SH-SY5Y (cell line): ENCODE measurements at regions not wholly inside any gene's neighbourhood (a gene's known extent, or its start where the extent isn't known, plus 50 kb on each side); places are given as distances from the start of the nearest gene placed in this dataset.

Experiments used
- GATA2 ChIP-seq: IDR thresholded peaks from 2 replicates; pipeline ENCODE4 v1.6.1; 2011; ENCODE audit warnings: mild to moderate bottlenecking, low read depth, low read length
- GATA3 ChIP-seq: IDR thresholded peaks from 2 replicates; pipeline ENCODE4 v1.6.1; 2011; ENCODE audit warnings: low read depth, mild to moderate bottlenecking, low read length, moderate library complexity

- TF ChIP-seq GATA3 (no peak), GATA2 (peak; percentile 24; the same call in 1 of the 2 replicates)
Measured at GRCh38 chr11:81772166-81772565, 961.5 kb downstream of the FAM181B start.
